ENCODE measurements at regions not wholly inside any gene's neighbourhood (a gene's known extent, or its start where the extent isn't known, plus 50 kb on each side); places are given as distances from the start of the nearest gene placed in this dataset.

DNA sequence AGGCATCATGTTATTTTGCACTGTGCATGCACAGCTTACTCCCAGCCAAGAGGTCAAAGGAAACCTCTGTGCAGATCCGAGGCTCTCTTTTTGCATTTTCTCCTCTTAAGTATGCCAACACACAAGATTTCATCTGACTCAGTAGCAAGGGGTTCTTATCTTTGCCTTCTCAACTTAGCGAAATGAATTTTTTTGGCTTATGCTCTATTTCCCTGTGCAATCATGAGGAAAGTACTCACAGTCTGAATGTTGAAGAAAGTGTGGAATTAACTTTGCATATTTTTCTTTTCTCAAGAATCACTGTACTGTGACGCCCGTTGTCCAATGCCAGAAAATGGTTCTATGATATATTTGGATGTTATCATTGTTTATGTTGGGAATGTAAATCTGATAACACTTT, 173.5 kb upstream of the FBXL7 start:
- TF ChIP-seq NFIC (IDR thresholded peaks at IDR 0.05) = no peak

DNA sequence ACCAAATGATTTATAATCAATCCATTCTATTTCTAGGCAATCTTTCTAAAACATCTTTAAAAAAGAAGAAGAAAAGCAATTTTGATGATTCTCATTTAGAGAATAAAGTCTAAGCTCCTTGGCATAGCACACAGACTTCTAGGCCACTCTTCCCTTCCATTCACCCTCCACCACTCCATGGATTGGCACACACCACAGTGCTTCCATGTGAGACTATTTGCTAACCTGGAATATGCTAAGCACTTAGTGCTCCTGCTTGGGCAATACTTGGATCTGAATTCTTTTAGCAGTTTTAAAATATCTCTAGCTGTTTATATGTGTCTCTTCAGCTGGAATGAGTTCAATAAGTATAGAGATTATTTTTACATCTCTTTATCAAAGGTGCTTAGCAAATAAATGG, 177.6 kb upstream of the FBXL7 start:
- TF ChIP-seq CREB1 (IDR thresholded peaks at IDR 0.05; ENCODE audit: low read depth) = no peak
- TF ChIP-seq EGR1 (IDR thresholded peaks at IDR 0.05) = no peak
- no peak for TF ChIP-seq CEBPB (IDR thresholded peaks at IDR 0.05)
- no peak for TF ChIP-seq RAD21 (IDR thresholded peaks at IDR 0.05; ENCODE audit: low read depth)
- no peak for TF ChIP-seq TEAD4 (IDR thresholded peaks at IDR 0.05)
- no peak for TF ChIP-seq FOXM1 (IDR thresholded peaks at IDR 0.05; ENCODE audit: borderline replicate concordance, low read depth)
- TF ChIP-seq TAF1 (IDR thresholded peaks at IDR 0.05; ENCODE audit: low read depth) = no peak
- TF ChIP-seq NFIC (IDR thresholded peaks at IDR 0.05) = no peak
- TF ChIP-seq, protein P1, sequence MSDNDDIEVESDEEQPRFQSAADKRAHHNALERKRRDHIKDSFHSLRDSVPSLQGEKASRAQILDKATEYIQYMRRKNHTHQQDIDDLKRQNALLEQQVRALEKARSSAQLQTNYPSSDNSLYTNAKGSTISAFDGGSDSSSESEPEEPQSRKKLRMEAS (IDR thresholded peaks at IDR 0.05) = no peak
- no peak for TF ChIP-seq TCF12 (IDR thresholded peaks at IDR 0.05; ENCODE audit: low read depth)
- TF ChIP-seq ZBTB7A (IDR thresholded peaks at IDR 0.05; ENCODE audit: low read depth) = no peak
- TF ChIP-seq, protein P2, sequence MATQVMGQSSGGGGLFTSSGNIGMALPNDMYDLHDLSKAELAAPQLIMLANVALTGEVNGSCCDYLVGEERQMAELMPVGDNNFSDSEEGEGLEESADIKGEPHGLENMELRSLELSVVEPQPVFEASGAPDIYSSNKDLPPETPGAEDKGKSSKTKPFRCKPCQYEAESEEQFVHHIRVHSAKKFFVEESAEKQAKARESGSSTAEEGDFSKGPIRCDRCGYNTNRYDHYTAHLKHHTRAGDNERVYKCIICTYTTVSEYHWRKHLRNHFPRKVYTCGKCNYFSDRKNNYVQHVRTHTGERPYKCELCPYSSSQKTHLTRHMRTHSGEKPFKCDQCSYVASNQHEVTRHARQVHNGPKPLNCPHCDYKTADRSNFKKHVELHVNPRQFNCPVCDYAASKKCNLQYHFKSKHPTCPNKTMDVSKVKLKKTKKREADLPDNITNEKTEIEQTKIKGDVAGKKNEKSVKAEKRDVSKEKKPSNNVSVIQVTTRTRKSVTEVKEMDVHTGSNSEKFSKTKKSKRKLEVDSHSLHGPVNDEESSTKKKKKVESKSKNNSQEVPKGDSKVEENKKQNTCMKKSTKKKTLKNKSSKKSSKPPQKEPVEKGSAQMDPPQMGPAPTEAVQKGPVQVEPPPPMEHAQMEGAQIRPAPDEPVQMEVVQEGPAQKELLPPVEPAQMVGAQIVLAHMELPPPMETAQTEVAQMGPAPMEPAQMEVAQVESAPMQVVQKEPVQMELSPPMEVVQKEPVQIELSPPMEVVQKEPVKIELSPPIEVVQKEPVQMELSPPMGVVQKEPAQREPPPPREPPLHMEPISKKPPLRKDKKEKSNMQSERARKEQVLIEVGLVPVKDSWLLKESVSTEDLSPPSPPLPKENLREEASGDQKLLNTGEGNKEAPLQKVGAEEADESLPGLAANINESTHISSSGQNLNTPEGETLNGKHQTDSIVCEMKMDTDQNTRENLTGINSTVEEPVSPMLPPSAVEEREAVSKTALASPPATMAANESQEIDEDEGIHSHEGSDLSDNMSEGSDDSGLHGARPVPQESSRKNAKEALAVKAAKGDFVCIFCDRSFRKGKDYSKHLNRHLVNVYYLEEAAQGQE (IDR thresholded peaks at IDR 0.05; ENCODE audit: low read depth) = no peak
- TF ChIP-seq YY1 (IDR thresholded peaks at IDR 0.05; ENCODE audit: low read depth) = no peak
- TF ChIP-seq, protein P3, sequence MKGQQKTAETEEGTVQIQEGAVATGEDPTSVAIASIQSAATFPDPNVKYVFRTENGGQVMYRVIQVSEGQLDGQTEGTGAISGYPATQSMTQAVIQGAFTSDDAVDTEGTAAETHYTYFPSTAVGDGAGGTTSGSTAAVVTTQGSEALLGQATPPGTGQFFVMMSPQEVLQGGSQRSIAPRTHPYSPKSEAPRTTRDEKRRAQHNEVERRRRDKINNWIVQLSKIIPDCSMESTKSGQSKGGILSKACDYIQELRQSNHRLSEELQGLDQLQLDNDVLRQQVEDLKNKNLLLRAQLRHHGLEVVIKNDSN (IDR thresholded peaks at IDR 0.05) = no peak
- no peak for TF ChIP-seq EP300 (IDR thresholded peaks at IDR 0.05; ENCODE audit: borderline replicate concordance)

DNA sequence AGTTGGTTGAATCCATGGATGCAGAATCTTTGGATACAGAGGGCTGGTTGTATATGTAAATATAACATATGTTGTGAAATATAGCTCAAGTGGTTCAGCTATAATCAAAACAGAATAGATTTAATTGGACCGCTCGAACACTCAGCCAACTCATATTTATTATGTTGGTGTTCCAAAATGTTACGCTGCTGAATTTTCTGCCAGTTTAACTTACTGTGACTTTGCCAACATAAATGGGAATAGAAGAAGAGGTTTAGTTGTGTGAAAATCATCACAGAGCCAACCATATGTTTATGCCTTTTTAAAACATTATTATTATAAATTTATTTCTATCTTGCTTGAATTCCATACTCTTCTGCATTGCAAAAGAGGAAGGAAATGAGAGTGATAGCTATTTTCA, 178.2 kb upstream of the FBXL7 start:
- no peak for TF ChIP-seq EGR1 (IDR thresholded peaks at IDR 0.05)
- TF ChIP-seq TCF12 (IDR thresholded peaks at IDR 0.05; ENCODE audit: low read depth) = no peak
- TF ChIP-seq RAD21 (IDR thresholded peaks at IDR 0.05; ENCODE audit: low read depth) = no peak
- no peak for TF ChIP-seq TAF1 (IDR thresholded peaks at IDR 0.05; ENCODE audit: low read depth)
- TF ChIP-seq NFIC (IDR thresholded peaks at IDR 0.05) = no peak
- no peak for TF ChIP-seq CEBPB (IDR thresholded peaks at IDR 0.05)
- no peak for TF ChIP-seq FOXM1 (IDR thresholded peaks at IDR 0.05; ENCODE audit: borderline replicate concordance, low read depth)
- TF ChIP-seq, protein P3 (IDR thresholded peaks at IDR 0.05) = no peak
- no peak for TF ChIP-seq YY1 (IDR thresholded peaks at IDR 0.05; ENCODE audit: low read depth)

DNA sequence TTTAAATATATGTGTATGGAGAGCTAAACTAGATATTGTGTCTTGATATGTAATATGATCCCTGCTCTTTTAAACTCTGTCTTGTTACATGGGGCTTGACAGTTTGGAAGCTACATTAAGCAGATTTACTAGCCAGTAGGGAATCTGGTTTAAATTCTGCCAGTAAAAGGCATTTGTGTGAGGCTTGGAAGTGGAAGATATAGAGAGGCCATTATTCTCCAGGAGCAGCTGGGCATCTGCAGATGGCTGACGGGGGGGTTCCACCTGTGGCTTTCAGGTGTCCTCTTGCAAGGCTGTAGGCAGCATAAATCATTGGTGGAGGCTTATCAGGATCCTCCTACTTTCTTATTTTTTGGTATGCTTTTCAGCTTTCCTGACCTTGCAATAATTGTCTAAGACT, 179.1 kb upstream of the FBXL7 start:
- TF ChIP-seq TAF1 (IDR thresholded peaks at IDR 0.05; ENCODE audit: low read depth) = no peak
- TF ChIP-seq, protein P3 (IDR thresholded peaks at IDR 0.05) = no peak

DNA sequence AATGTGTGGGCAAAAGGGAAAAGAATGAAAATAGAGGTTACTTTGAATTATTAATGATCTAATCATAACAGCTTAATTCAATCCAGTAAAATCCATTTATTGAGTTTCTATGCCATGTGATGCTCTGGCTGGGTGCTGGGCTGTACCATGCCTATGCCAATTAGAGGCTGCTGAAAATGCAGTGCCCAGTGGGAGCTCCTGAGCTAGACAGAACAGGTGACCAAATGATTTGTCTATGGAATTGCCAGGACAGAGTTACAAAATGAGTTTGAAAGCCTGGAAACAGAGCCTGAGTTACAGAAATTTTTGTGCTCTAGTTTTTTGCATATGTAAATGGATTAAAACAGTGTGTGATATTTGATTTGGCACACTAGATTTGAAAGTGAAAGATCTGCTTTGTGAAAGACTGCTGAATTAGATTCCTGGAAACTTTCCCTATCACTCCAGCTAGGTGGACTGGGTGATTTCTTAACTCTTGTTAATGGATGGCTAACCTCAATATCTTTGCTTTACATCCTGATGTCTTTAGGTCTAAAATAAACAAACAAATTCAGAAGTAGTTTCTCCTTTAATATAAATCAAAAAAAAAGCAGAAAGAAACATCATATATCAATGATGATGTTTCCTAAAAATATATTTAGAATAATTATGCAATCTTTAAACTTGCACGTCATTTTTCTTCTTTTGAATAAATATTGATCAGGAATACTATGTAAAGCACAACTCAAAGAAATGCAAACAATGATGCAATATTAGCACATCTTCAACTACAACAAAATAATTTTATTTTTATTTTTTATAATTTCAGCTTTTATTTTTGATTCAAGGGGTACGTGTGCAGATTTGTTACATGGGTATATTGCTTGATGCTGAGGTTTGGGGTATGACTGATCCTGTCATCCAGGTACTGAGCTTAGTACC, 194.8 kb upstream of the FBXL7 start:
- no peak for TF ChIP-seq YY1 (IDR thresholded peaks at IDR 0.05; ENCODE audit: low read depth)

DNA sequence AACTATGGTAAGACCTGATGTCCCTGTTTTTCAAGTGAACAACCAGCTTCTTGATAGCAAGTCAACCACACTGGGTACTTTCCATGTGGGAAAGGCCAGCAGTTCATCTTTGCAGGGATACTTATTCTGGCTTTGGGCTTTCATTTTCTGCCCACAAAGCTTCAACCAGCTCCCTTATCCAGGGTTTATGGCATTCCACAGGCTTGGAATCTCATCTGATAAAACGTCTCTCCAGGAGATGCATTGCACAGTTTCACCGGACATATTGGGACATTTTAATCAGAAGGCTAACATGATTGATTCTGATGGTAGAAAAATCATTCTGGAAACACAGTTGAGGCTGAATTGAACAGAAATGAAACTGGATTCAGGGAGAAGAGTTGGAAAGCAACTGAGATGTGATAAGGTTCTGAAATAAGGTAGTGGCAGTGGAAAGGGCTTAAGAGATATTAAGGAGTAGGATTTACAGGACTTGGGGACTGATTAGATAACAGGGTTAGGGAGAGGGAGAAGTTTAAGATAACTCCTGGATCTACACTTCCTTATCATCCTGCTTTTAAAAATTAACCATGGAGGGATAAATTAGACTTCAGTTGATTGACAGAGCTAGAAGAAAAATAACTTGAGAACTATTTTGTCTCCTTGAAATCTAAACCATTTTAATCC, 195.8 kb upstream of the FBXL7 start:
- TF ChIP-seq CEBPB (IDR thresholded peaks at IDR 0.05) = no peak

DNA sequence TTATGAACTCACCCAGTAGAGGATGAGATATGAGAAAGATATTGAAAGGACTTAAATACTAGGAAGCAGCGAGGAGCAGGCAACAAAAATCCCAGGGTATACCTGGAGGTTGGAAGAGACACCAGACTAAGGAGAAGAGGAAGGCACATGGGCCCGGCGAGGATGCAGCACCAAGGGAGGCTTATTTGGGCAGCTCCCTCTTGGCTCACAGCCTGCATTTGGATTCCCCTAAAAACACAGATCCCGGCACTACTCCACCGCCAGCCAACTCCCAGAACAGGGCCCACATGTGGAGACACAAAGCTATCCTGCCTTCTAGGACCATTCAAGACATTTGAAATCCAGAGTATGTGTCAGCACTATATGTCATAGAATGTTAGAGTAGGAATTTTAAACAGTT, 199.8 kb upstream of the FBXL7 start:
- TF ChIP-seq ZBTB7A (IDR thresholded peaks at IDR 0.05; ENCODE audit: low read depth) = no peak
- TF ChIP-seq, protein P1 (IDR thresholded peaks at IDR 0.05) = no peak
- TF ChIP-seq TCF12 (IDR thresholded peaks at IDR 0.05; ENCODE audit: low read depth) = no peak
- TF ChIP-seq CEBPB (IDR thresholded peaks at IDR 0.05) = no peak
- TF ChIP-seq NFIC (IDR thresholded peaks at IDR 0.05) = no peak
- TF ChIP-seq, protein P2 (IDR thresholded peaks at IDR 0.05; ENCODE audit: low read depth) = no peak
- no peak for TF ChIP-seq CREB1 (IDR thresholded peaks at IDR 0.05; ENCODE audit: low read depth)
- no peak for TF ChIP-seq TAF1 (IDR thresholded peaks at IDR 0.05; ENCODE audit: low read depth)
- no peak for TF ChIP-seq EGR1 (IDR thresholded peaks at IDR 0.05)
- TF ChIP-seq FOXM1 (IDR thresholded peaks at IDR 0.05; ENCODE audit: borderline replicate concordance, low read depth) = no peak
- TF ChIP-seq, protein P3 (IDR thresholded peaks at IDR 0.05) = no peak
- no peak for TF ChIP-seq TEAD4 (IDR thresholded peaks at IDR 0.05)
- TF ChIP-seq EP300 (IDR thresholded peaks at IDR 0.05; ENCODE audit: borderline replicate concordance) = no peak
- TF ChIP-seq YY1 (IDR thresholded peaks at IDR 0.05; ENCODE audit: low read depth) = no peak
- TF ChIP-seq RAD21 (IDR thresholded peaks at IDR 0.05; ENCODE audit: low read depth) = no peak

Measured in Ishikawa (cell line).